Parathyroid adenoma (tissue), 2 donors: ENCODE measurements at regions not wholly inside any gene's neighbourhood (a gene's known extent, or its start where the extent isn't known, plus 50 kb on each side); places are given as distances from the start of the nearest gene placed in this dataset.

ENCODE experiments used
- H2AFZ ChIP-seq: fragments of 300-600 bp; sonication (generic); one replicate; pipeline ENCODE4 v1.7.0; 2017; ENCODE audit warnings: antibody characterized with exemption, mild to moderate bottlenecking
- H3K27ac ChIP-seq: fragments of 300-600 bp; sonication (generic); one replicate; pipeline ENCODE4 v1.7.0; 2017
- H3K27me3 ChIP-seq: fragments of 300-600 bp; sonication (generic); one replicate; pipeline ENCODE4 v1.7.0; 2017; ENCODE audit warnings: low read length; ENCODE audit not compliant: control insufficient read depth, insufficient read depth
- H3K36me3 ChIP-seq: fragments of 300-600 bp; sonication (generic); one replicate; pipeline ENCODE4 v1.7.0; 2017; ENCODE audit warnings: low read length; ENCODE audit not compliant: control insufficient read depth, insufficient read depth
- H3K4me1 ChIP-seq: fragments of 300-600 bp; sonication (generic); one replicate; pipeline ENCODE4 v1.7.0; 2017; ENCODE audit warnings: control low read depth
- H3K4me2 ChIP-seq: fragments of 300-600 bp; sonication (generic); one replicate; pipeline ENCODE4 v1.7.0; 2017; ENCODE audit warnings: low read length
- H3K4me3 ChIP-seq: fragments of 300-600 bp; sonication (generic); one replicate; pipeline ENCODE4 v1.7.0; 2017; ENCODE audit warnings: low read depth, low read length
- H3K79me2 ChIP-seq: fragments of 300-600 bp; sonication (generic); one replicate; pipeline ENCODE4 v1.7.0; 2017; ENCODE audit warnings: control low read depth
- H3K9ac ChIP-seq: fragments of 300-600 bp; sonication (generic); one replicate; pipeline ENCODE4 v1.7.0; 2017; ENCODE audit warnings: mild to moderate bottlenecking
- H3K9me3 ChIP-seq: fragments of 300-600 bp; sonication (generic); one replicate; pipeline ENCODE4 v1.7.0; 2017; ENCODE audit warnings: low read length; ENCODE audit not compliant: control insufficient read depth
- CTCF ChIP-seq: fragments of 300-600 bp; sonication (generic); IDR thresholded peaks from one replicate; pipeline ENCODE4 v1.7.0; 2017; ENCODE audit warnings: antibody characterized with exemption, mild to moderate bottlenecking
- donor health status: primary hyperparathyroidism.

DNA sequence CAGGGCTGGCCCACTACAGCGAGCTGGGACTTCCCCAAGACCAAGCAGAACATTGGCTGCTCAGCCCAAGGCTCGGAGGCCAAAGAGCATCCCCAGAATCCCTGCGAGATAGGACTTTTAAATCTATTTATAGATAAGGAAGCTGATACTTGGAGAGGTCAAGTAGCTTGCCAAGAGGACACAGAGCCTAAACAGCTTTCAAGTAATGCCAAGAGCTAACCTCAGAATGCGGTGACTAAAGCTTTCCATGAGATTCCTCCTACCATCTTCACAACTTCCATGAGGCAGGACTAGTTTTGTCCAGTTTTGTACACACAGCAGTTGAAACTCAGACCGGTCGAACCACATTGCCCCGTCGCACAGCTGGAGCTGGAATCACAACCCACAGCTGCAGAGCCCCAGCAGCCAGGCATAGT is 168.1 kb upstream of the TOP1 start:
- no peak overlapping the region for H2AFZ ChIP-seq
- H3K27me3 ChIP-seq, result no peaks in the 10 kb centered on the region
- H3K36me3 ChIP-seq, result no peaks in the 10 kb centered on the region
- peaks cover 3% of the 10 kb centered on the region for H3K4me1 ChIP-seq
- H3K9ac ChIP-seq, result no peak overlapping the region
- no peak overlapping the region for H3K27ac ChIP-seq
- no peak overlapping the region for H3K4me3 ChIP-seq
- no peaks in the 10 kb centered on the region for H3K9me3 ChIP-seq
- no peak overlapping the region for H3K4me2 ChIP-seq
- TF ChIP-seq CTCF, result no peak
- no peaks in the 10 kb centered on the region for H3K79me2 ChIP-seq

GRCh38 chr20:40861427-40862008 is 167.1 kb upstream of the TOP1 start:
- no peak for TF ChIP-seq CTCF
- H3K27me3 ChIP-seq, result no peaks in the 10 kb centered on the region

GRCh38 chr20:40863355-40863919 is 165.2 kb upstream of the TOP1 start:
- H2AFZ ChIP-seq, result no peak overlapping the region
- no peak for TF ChIP-seq CTCF
- no peaks in the 10 kb centered on the region for H3K36me3 ChIP-seq

More at GRCh38 chr20:40861427-40862008, 167.1 kb upstream of the TOP1 start:
- H3K79me2 ChIP-seq, result no peaks in the 10 kb centered on the region
- no peak overlapping the region for H2AFZ ChIP-seq
- no peaks in the 10 kb centered on the region for H3K36me3 ChIP-seq
- no peak overlapping the region for H3K27ac ChIP-seq
- no peak overlapping the region for H3K4me2 ChIP-seq
- no peaks in the 10 kb centered on the region for H3K4me1 ChIP-seq
- no peak overlapping the region for H3K4me3 ChIP-seq
- no peak overlapping the region for H3K9ac ChIP-seq
- no peaks in the 10 kb centered on the region for H3K9me3 ChIP-seq

DNA sequence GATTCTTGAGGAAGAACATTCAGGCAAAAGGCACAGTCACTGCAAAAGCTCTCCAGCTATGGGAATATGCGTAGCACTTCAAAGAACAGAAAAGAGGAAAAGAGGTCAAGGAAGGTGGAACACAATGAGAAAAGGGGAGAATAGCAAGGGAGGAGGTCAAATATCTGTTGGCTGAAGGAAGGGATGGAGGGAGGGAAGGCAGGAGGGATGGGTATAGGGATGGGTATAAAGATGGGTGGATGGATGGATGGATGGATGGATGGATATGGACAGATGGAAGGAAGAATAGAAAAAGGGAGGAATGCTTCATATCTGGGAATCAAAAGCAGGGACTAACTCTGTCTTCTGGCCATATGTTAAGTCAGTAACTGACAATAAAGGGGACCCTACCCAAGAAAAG is 164.2 kb upstream of the TOP1 start:
- Histone ChIP-seq H3K4me1 (peaks cover 3% of the 10 kb centered on the region), H3K9ac (no peak overlapping the region), H2AFZ (no peak overlapping the region), H3K9me3 (no peaks in the 10 kb centered on the region), H3K36me3 (no peaks in the 10 kb centered on the region), H3K4me3 (no peak overlapping the region), H3K79me2 (no peaks in the 10 kb centered on the region), H3K27ac (no peak overlapping the region), H3K4me2 (no peak overlapping the region), H3K27me3 (no peaks in the 10 kb centered on the region)
- no peak for TF ChIP-seq CTCF

More at GRCh38 chr20:40863355-40863919, 165.2 kb upstream of the TOP1 start:
- no peaks in the 10 kb centered on the region for H3K9me3 ChIP-seq
- no peak overlapping the region for H3K27ac ChIP-seq
- H3K4me2 ChIP-seq, result no peak overlapping the region
- H3K79me2 ChIP-seq, result no peaks in the 10 kb centered on the region
- H3K4me1 ChIP-seq, result peaks cover 3% of the 10 kb centered on the region
- no peak overlapping the region for H3K9ac ChIP-seq
- H3K27me3 ChIP-seq, result no peaks in the 10 kb centered on the region
- no peak overlapping the region for H3K4me3 ChIP-seq

GRCh38 chr20:40865095-40865494 is 163.5 kb upstream of the TOP1 start:
- no peak overlapping the region for H3K27ac ChIP-seq
- H3K36me3 ChIP-seq, result no peaks in the 10 kb centered on the region
- H3K9me3 ChIP-seq, result no peaks in the 10 kb centered on the region
- no peak overlapping the region for H3K4me2 ChIP-seq
- TF ChIP-seq CTCF, result no peak
- H3K9ac ChIP-seq, result no peak overlapping the region
- H3K4me3 ChIP-seq, result no peak overlapping the region
- H3K79me2 ChIP-seq, result no peaks in the 10 kb centered on the region
- peaks cover 3% of the 10 kb centered on the region for H3K4me1 ChIP-seq
- H2AFZ ChIP-seq, result no peak overlapping the region
- H3K27me3 ChIP-seq, result no peaks in the 10 kb centered on the region
